Omental fat pad (tissue), 3 donors: ENCODE measurements at regions not wholly inside any gene's neighbourhood (a gene's known extent, or its start where the extent isn't known, plus 50 kb on each side); places are given as distances from the start of the nearest gene placed in this dataset.

Experiments
- ATAC-seq: fragments of 150-250 bp; one replicate; pipeline ENCODE4 v1.9.1; 2016; ENCODE audit warnings: mild to moderate bottlenecking, moderate library complexity; ENCODE audit not compliant: low FRiP score
- DNase-seq: peaks from one replicate; pipeline ENCODE4 v3.0.0-alpha.2; 2019; ENCODE audit warnings: low spot score
- CTCF ChIP-seq, 3 donors: fragments of 450-650 bp; IDR thresholded peaks; one replicate each; pipeline ENCODE4 v1.5.1; 2016 to 2017; ENCODE audit warnings: antibody characterized with exemption in 3 of 3, mild to moderate bottlenecking in 3 of 3, moderate library complexity in 2 of 3

GRCh38 chr16:85461814-85462713 lies 151.1 kb upstream of the GSE1 start:
- no peak for TF ChIP-seq CTCF (IDR thresholded peaks at IDR 0.05)
- ATAC-seq: peak; percentile 10

GRCh38 chr16:85462714-85463611 lies 150.2 kb upstream of the GSE1 start:
- DNase-seq: no peak
- TF ChIP-seq CTCF (IDR thresholded peaks at IDR 0.05): no peak
- ATAC-seq: no peak

More at GRCh38 chr16:85461814-85462713, 151.1 kb upstream of the GSE1 start:
- no peak for DNase-seq

GRCh38 chr16:85463672-85464382 lies 149.3 kb upstream of the GSE1 start:
- no peak for ATAC-seq
- no peak for TF ChIP-seq CTCF (IDR thresholded peaks at IDR 0.05)
- DNase-seq: no peak

GRCh38 chr16:85464383-85465305 lies 148.5 kb upstream of the GSE1 start:
- TF ChIP-seq CTCF (IDR thresholded peaks at IDR 0.05): no peak
- ATAC-seq: no peak
- DNase-seq: no peak

- TF ChIP-seq CTCF (IDR thresholded peaks at IDR 0.05): no peak
- no peak for ATAC-seq
- no peak for DNase-seq
Measured at GRCh38 chr16:85465328-85466303, 147.5 kb upstream of the GSE1 start.
